ENCODE measurements at regions not wholly inside any gene's neighbourhood (a gene's known extent, or its start where the extent isn't known, plus 50 kb on each side); places are given as distances from the start of the nearest gene placed in this dataset.

DNA sequence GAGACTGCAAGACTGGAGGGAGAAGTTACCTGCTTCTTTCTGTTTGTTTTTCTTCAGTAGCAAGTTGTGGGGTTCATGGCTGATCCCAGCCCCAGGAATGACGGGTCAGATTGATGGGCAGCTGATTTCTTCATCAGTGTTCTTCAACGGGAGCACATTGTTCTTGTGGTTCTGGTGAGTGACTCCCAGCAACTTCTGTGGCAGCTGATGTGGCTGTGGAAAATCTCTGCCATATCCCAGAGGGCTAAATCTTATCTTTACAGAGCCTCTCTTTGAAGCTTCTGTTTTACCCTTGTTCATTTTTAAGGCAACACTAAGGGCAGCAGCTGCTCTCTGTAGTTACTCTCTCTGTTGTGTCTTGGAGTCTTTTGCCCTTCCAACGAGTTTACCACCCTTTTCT is 710.3 kb downstream of the PRELID2 start:
- TF ChIP-seq CTCF (IDR thresholded peaks at IDR 0.05) = no peak
- TF ChIP-seq, protein P1, sequence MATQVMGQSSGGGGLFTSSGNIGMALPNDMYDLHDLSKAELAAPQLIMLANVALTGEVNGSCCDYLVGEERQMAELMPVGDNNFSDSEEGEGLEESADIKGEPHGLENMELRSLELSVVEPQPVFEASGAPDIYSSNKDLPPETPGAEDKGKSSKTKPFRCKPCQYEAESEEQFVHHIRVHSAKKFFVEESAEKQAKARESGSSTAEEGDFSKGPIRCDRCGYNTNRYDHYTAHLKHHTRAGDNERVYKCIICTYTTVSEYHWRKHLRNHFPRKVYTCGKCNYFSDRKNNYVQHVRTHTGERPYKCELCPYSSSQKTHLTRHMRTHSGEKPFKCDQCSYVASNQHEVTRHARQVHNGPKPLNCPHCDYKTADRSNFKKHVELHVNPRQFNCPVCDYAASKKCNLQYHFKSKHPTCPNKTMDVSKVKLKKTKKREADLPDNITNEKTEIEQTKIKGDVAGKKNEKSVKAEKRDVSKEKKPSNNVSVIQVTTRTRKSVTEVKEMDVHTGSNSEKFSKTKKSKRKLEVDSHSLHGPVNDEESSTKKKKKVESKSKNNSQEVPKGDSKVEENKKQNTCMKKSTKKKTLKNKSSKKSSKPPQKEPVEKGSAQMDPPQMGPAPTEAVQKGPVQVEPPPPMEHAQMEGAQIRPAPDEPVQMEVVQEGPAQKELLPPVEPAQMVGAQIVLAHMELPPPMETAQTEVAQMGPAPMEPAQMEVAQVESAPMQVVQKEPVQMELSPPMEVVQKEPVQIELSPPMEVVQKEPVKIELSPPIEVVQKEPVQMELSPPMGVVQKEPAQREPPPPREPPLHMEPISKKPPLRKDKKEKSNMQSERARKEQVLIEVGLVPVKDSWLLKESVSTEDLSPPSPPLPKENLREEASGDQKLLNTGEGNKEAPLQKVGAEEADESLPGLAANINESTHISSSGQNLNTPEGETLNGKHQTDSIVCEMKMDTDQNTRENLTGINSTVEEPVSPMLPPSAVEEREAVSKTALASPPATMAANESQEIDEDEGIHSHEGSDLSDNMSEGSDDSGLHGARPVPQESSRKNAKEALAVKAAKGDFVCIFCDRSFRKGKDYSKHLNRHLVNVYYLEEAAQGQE (IDR thresholded peaks at IDR 0.05; ENCODE audit: insufficient read depth in 1 of 2, low read depth in 2 of 2, low read length in 1 of 2) = no peak
- no peak for TF ChIP-seq POLR2AphosphoS5 (IDR thresholded peaks at IDR 0.05; ENCODE audit: low read depth, low read length)
